Retinal pigment epithelial cell (primary cell): ENCODE measurements at regions not wholly inside any gene's neighbourhood (a gene's known extent, or its start where the extent isn't known, plus 50 kb on each side); places are given as distances from the start of the nearest gene placed in this dataset.

Experiments used
- DNase-seq: peaks from one replicate; pipeline ENCODE4 v3.0.0-alpha.2; 2010; ENCODE audit warnings: low read depth
- H3K4me3 ChIP-seq: 2 replicates; pipeline ENCODE4 v1.5.1; 2011; ENCODE audit warnings: mild to moderate bottlenecking, low read length, control low read depth, moderate library complexity
- TF ChIP-seq, protein P1 (sequence below): conservative IDR thresholded peaks from 2 replicates; pipeline ENCODE4 v1.5.1; 2011; ENCODE audit warnings: low read depth, low read length, control low read depth, inconsistent platforms

DNA sequence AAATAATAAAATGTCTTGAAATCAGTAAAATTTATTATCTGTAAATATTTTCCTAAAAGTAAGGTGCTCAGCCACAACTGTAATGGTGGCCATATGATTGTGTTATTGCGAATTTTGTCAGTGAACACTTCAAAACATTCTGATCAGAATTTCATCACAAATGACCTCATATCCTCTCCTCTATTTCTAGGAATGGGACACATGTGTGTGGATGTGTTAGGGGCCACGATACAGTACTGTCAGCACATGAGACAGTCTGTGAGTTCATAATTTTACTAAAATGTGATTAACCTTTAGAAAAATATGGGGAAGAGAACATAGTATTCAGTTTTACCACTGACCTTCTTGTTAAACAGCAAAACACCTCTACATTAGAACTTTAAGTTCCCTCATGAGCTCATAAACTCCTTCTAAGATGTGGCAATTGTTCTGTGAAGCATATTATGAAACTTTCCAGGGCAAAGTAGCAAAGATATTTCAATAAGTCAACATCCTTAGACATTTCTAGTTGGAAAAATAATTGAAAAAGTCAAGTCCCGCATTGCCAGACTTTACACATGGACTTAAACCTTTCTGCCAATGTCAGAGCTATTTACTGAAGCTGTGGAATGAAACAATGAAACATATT lies 158.2 kb upstream of the ABI3BP start:
- TF ChIP-seq, protein P1, sequence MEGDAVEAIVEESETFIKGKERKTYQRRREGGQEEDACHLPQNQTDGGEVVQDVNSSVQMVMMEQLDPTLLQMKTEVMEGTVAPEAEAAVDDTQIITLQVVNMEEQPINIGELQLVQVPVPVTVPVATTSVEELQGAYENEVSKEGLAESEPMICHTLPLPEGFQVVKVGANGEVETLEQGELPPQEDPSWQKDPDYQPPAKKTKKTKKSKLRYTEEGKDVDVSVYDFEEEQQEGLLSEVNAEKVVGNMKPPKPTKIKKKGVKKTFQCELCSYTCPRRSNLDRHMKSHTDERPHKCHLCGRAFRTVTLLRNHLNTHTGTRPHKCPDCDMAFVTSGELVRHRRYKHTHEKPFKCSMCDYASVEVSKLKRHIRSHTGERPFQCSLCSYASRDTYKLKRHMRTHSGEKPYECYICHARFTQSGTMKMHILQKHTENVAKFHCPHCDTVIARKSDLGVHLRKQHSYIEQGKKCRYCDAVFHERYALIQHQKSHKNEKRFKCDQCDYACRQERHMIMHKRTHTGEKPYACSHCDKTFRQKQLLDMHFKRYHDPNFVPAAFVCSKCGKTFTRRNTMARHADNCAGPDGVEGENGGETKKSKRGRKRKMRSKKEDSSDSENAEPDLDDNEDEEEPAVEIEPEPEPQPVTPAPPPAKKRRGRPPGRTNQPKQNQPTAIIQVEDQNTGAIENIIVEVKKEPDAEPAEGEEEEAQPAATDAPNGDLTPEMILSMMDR, result no peak
- DNase-seq, result no peak
- H3K4me3 ChIP-seq, result no peak overlapping the region

DNA sequence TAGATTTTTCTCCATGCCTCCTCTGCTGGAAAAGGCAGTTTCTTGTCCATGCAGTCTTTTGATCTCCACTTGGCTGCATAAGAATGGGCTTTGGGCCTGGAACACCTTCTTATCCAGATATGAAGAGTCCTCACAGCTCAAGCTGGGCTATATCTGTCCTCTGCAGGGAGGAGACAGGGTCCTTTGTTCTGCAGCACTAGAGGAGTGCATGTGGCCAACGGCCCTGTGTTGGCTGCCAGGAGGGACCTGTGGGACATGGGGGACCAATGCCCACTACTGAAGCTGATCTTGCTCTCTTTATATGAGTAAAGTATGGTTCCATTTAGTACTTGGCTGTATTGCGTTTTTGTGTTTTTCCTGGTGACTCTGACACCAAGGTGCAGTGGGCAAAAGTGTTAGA lies 157.3 kb upstream of the ABI3BP start:
- no peak for DNase-seq
- no peak overlapping the region for H3K4me3 ChIP-seq
- TF ChIP-seq, protein P1, result no peak

DNA sequence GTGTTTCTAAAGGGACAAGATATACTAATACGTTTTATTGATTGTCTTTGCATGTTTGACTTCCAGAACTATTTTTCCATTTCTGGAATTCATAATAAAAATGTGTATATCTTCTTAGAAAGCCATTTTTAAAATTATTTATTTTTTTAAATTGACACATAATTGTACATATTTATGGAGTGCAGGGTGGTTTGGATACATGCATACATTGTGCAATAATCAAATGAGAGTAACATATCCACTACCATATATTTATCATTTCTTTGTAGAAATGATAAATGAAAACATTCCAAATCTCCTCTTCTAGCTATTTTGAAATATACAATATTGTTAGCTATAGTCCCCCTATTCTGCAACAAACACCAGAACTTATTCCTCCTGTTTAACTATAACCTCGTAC lies 156.5 kb upstream of the ABI3BP start:
- TF ChIP-seq, protein P1, result no peak
- no peak for DNase-seq
- H3K4me3 ChIP-seq, result no peak overlapping the region

DNA sequence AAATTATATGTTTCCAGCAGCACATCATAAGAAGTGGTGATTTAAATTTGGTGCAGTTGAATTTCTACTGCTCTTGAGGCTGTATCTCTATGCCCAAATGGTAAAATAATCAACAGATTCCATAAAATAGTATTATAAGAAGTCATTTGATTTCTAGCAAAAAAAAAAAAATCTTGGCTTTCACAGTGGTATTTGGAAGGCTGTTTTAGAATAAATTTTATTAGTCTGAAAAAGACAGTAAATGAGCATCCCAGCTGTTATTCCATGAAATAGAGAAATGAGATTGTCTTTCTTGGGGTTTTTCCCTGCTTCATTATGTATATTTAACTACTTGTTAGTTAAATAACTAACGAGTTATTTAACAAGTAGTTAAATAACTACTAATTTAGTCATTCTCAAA lies 156.0 kb upstream of the ABI3BP start:
- no peak overlapping the region for H3K4me3 ChIP-seq
- no peak for DNase-seq
- TF ChIP-seq, protein P1, result no peak

DNA sequence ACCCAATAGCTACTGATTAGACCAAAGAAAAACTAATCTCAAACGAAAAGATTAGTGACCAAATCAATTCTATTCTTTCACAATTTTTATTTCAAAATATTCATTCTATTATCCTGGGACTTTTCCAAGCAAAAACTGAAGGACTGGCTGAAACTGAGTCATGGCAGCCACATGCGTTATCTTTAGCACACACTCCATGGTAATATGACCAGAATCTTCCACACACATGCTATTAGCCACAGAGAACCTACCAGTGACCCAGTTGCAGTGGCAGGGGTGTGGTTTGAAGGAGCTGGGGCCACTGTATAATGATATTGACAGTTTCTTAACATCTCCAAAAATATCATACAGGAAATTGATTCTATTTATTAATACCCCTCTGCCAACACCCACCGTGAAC lies 154.8 kb upstream of the ABI3BP start:
- TF ChIP-seq, protein P1, result no peak
- DNase-seq, result no peak
- H3K4me3 ChIP-seq, result no peak overlapping the region

DNA sequence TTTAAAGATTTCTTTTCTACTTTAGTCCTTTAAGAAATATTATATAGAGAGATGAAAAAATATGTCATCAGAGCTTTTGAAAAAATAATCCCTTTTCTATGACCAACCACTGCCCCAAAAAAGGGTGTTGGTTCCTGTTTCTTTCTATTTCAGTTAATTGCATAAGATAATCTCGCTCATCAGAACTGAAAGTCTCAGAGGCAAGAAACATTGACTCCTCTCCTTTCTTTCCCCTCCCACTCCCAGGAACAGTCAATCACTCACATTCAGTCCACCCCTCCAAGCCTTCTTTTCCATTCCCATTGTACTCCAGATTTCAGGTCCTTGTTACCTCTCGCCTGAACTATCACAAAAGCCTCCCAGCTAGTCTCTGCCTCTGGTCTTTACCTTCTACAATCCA lies 153.7 kb upstream of the ABI3BP start:
- no peak for DNase-seq
- H3K4me3 ChIP-seq, result no peak overlapping the region
- TF ChIP-seq, protein P1, result no peak

DNA sequence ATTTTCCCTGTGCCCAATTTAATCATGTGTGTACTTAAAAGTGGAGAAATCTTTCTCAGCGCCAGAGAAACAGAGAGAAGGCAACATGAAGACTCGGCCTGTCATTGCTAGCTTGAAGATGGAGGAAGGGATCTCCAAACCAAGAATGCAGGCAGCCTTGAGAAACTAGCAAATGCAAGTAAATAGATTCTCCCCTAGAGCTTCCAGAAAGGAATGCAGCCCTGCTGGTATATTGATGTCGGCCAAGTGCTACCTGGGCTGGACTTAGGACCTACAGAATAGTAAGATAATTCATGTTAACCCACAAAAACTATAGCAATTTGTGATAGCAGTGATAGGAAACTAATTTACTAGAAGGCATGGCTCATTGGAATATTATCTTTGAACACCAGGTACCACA lies 150.9 kb upstream of the ABI3BP start:
- TF ChIP-seq, protein P1, result no peak
- no peak for DNase-seq
- H3K4me3 ChIP-seq, result no peak overlapping the region
